ENCODE measurements at regions not wholly inside any gene's neighbourhood (a gene's known extent, or its start where the extent isn't known, plus 50 kb on each side); places are given as distances from the start of the nearest gene placed in this dataset.
"Not testable (repeated sequence)": the region's sequence is repeated elsewhere in the genome, so short reads cannot be mapped to it uniquely, and the experiment has no call there.

- no peak for DNase-seq (ENCODE audit: low spot score)
These were observed 237.6 kb upstream of the NDN start for GRCh38 chr15:23924686-23925085.

- no peak for DNase-seq (ENCODE audit: low spot score)
These were observed 267.8 kb upstream of the NDN start for GRCh38 chr15:23954931-23955330.

DNA sequence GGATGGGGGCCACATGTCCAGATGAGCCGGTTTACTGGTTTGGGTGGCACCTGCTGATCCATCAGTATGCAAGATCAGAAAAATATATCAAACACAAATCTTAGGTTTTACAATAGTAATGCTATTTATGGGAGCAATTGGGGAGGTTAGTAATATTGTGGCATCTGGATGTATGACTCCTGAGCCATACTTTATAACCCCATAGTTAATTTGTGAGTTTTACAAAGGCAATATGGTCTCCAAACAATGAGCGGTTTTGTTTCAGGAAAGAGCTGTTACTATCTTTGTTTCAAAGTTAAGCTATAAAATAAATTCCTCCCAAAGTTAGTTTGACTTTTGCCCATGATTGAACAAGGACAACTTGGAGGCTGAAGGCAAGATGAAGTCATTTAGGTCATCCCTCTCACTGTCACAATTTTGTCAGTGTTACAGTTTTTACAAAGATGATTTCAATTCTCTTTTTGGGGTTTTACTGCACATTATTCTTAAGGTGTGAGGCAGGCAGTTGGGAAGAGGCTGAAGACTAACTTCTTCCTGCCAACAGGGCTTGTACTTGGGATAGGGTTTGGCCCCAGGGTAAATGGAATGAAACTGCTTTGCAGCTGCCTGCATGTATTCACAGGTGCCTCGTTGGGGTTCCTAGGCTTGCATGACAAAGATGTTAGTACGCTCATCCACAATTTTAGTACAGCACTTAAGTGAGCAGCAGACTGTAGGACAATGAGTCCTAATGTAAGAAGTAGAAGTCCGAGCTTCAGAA, 296.6 kb upstream of the NDN start:
- DNase-seq (ENCODE audit: low spot score) = no peak

- no peak for DNase-seq (ENCODE audit: low spot score)
These were observed 307.2 kb upstream of the NDN start for GRCh38 chr15:23994273-23994672.

- DNase-seq (ENCODE audit: low spot score) = no peak
These were observed 311.0 kb upstream of the NDN start for GRCh38 chr15:23998056-23998455.

GRCh38 chr15:24008476-24008875, 321.4 kb upstream of the NDN start:
- DNase-seq (ENCODE audit: low spot score) = no peak

DNA sequence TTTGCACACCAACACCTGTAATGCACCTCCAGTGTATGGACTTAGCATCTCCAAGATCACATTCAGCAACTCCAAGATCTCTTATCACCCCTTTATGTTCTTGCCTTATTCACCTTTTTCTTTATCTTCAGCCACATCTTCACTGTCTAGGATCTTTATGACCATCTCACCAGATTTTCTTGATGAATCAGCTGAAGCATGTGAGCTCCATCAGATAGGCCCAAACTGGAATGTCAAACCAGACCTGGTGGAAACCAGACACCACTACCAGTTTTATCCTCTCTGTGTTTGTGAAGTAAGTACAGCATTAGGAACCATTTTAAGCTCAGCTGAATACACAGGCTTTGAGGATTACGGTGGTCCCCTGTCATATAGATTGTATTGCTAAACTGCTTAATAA, 330.4 kb upstream of the NDN start:
- no peak for DNase-seq (ENCODE audit: low spot score)

- no peak for DNase-seq (ENCODE audit: low spot score)
These were observed 352.6 kb upstream of the NDN start for GRCh38 chr15:24039683-24040082.

DNA sequence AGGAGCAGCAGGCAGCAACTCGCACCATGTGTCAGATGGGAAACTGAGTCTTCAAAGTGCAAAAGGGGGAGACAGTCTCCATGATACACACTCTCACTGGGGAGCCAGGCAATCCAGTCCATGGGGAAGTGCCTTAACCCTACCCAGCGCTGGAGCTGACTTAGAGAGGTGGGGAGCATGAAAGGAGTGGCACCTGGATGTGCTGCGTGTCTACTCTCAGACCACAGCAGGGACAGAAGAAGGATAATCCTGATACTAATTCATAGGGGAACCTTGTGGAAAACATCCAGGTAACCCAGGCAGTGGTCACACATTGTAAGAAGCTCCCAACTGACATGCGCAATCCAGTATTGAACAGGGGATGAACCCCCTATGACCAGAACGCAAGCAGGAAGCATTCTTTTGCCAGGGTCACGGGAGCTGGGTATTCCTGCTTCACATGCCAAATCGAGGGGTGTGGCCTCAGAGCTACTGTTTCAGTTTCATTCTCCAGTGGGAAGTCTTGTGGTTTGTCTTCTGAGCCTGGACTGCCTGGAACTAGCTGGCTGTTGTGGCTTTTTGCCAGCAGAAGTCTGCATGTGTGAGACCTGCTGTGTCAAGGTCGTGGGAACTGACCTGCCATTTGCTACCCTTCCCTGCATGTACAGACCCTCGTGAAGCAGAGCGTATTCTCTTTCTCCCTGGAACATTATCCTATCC, 367.6 kb upstream of the NDN start:
- no peak for DNase-seq (ENCODE audit: low spot score)

GRCh38 chr15:24067733-24068501, 380.8 kb upstream of the NDN start:
- DNase-seq (ENCODE audit: low spot score) = no peak

GRCh38 chr15:24075420-24076089, 388.4 kb upstream of the NDN start:
- DNase-seq (ENCODE audit: low spot score) = no peak

DNA sequence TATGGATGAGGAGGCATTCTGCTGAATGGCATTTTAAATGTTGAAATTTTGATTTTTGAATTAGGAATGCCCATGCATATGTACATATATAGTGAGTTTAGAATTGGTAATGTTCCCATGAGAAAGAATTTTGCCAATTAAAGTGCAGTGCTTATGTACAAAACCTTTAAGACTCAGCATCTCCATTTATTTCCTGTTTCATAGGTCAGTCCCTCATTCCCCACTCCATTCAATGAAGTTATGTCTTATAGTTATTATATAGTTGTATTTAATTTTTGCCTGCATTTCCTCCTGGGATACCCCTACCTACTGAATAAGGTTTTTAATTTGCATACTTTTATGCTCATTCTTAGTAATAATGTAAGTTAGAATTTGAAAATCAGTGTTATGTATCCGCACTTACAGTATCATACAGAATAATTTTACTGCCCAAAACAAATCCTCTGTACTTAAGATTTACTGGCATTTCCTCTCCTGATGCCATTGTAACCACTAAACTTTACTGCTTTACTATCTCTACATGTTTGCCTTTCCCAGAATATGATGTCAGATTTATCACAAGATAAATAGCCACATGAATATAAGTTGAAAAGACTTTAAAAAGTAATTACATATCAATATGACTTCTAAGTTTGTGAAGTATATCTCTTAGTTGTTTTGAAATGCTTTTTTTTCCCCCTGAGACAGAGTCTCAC, 389.1 kb upstream of the NDN start:
- no peak for DNase-seq (ENCODE audit: low spot score)

DNA sequence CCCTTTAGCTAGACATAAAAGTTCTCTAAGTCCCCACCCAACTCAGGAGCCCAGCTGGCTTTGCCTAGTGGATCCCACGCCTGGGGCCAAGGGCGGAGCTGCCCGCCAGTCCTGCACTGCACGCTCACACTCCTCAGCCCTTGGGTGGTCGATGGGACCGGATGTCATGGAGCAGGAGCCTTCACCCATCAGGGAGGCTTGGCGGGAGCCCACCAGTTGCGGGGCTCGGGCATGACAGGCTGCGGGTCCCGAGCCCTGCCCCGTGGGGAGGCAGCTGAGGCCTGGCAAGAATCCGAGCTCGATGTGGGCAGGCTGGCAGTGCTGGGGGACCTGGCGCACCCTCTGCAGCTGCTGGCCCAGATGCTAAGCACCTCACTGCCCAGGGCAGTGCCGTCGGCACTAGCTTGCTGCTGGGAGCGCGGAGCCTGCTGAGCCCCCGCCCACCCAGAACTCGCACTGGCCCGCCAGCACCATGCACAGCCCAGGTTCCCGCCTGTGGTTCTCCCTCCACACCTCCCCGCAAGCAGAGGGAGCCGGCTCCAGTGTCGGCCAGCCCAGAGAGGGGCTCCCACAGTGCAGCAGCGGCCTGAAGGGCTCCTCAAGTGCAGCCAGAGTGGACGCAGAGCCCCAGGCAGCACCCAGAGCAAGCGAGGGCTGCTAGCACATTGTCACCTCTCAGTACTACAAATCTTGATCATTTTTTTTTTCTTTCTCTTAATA, 391.4 kb upstream of the NDN start:
- no peak for DNase-seq (ENCODE audit: low spot score)

DNA sequence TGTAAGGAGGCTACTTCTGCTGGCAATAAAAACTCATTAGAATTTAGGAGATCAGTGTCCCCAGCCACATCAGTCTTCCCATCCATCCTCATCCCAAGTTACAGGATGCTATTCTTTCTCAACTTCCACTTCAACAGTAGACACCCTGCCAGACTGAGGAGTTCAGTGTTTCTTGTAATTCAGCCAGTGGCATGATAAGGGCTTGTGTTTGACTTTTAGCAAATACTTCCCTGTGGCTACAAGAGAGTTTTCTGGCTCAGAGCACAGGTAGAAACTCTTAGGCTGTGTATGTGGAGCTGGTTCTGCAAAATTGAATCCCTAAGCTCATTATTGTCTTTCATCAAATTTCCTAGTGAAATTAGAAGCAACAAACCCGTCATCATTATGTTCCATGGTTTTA, 401.8 kb upstream of the NDN start:
- not testable (repeated sequence) for DNase-seq (ENCODE audit: low spot score)

DNA sequence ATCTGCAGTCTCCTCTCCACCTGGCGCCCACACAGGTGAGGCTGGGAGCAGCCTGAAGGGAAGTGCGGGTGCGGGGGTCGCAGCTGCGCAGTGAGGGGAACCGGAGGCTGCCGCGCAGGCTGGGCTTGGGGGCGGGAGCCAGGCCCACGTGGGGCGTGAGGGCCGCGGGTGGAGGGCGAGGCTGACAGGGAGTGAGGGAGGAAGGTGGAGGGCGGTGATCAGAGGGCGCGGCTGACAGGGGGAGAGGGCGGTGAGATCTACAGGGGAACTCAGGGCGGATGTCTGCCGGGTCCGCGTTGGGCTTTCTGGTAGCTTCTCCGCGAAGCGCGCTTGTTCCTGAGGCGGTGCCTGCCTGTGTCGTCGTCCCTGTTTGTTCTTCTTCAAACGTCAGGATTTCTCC, 414.4 kb upstream of the NDN start:
- DNase-seq (ENCODE audit: low spot score) = not testable (repeated sequence)

DNA sequence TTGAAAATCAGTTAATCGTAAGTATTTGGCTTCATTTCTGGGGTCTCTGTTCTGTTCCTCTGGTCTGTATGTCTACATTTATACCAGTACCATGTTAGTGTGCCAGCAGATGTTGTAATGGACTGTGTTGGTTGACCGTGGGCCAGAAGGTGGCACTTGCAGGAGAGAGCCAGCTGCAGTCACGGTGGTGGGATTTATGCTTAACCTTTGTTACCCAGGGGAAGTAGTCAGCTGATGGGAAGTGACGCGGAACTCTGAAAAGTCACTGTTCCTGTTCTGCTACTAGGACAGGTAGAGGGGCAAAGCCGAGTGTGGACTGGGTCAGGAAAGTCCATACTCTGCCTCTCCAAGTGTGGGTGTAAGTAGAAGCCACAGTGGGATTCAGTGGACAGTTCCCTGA, 420.4 kb upstream of the NDN start:
- DNase-seq (ENCODE audit: low spot score) = not testable (repeated sequence)

- not testable (repeated sequence) for DNase-seq (ENCODE audit: low spot score)
These were observed 420.8 kb upstream of the NDN start for GRCh38 chr15:24107948-24108347.

DNA sequence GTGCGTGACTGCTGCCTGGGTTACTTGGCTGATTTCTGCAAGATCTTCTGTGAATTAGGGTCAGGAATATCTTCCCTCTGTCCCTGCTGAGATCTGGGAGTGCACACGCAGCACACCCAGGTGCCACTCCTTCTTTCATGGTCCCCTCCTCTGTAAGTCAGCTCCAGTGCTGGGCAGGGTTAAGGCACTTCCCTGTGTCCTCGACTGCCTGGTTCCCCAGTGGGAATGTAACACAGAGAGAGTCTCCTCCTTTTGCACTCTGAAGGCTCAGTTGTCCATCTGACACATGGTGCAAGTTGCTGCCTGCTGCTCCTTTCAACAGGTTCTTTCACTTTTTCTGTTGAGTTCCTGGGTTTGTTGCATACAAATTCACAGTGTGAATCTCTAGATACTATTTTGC, 421.2 kb upstream of the NDN start:
- DNase-seq (ENCODE audit: low spot score) = not testable (repeated sequence)

- DNase-seq (ENCODE audit: low spot score) = not testable (repeated sequence)
These were observed 452.5 kb upstream of the NDN start for GRCh38 chr15:24139622-24140021.

- DNase-seq (ENCODE audit: low spot score) = not testable (repeated sequence)
These were observed 458.0 kb upstream of the NDN start for GRCh38 chr15:24145070-24145469.

GRCh38 chr15:24146251-24146650, 459.1 kb upstream of the NDN start:
- no peak for DNase-seq (ENCODE audit: low spot score)

All from D341Med (cell line).